ENCODE measurements at regions not wholly inside any gene's neighbourhood (a gene's known extent, or its start where the extent isn't known, plus 50 kb on each side); places are given as distances from the start of the nearest gene placed in this dataset.
"Not testable (repeated sequence)": the region's sequence is repeated elsewhere in the genome, so short reads cannot be mapped to it uniquely, and the experiment has no call there.

- DNase-seq, result no peak
Measured at GRCh38 chr4:27986476-27986875, 1125.8 kb downstream of the STIM2 start.

GRCh38 chr4:28001698-28002097 is 1141.1 kb downstream of the STIM2 start:
- DNase-seq, result no peak

- no peak for DNase-seq
Measured at GRCh38 chr4:28004520-28004919, 1143.9 kb downstream of the STIM2 start.

GRCh38 chr4:28006021-28006420 is 1145.4 kb downstream of the STIM2 start:
- no peak for DNase-seq

- no peak for DNase-seq
Measured at GRCh38 chr4:28007693-28008092, 1147.1 kb downstream of the STIM2 start.

GRCh38 chr4:28009541-28009940 is 1148.9 kb downstream of the STIM2 start:
- DNase-seq, result no peak

- DNase-seq, result no peak
Measured at GRCh38 chr4:28010577-28011240, 1150.1 kb downstream of the STIM2 start.

- DNase-seq, result no peak
Measured at GRCh38 chr4:28014469-28014868, 1153.8 kb downstream of the STIM2 start.

- DNase-seq, result no peak
Measured at GRCh38 chr4:28015996-28016395, 1155.4 kb downstream of the STIM2 start.

- not testable (repeated sequence) for DNase-seq
Measured at GRCh38 chr4:28038253-28038652, 1177.6 kb downstream of the STIM2 start.

- no peak for DNase-seq
Measured at GRCh38 chr4:28062562-28062961, 1201.9 kb downstream of the STIM2 start.

GRCh38 chr4:28073860-28074555 is 1213.4 kb downstream of the STIM2 start:
- no peak for DNase-seq

GRCh38 chr4:28075401-28075956 is 1214.8 kb downstream of the STIM2 start:
- DNase-seq, result no peak

GRCh38 chr4:28077203-28077602 is 1216.6 kb downstream of the STIM2 start:
- not testable (repeated sequence) for DNase-seq

- no peak for DNase-seq
Measured at GRCh38 chr4:28082686-28083390, 1222.2 kb downstream of the STIM2 start.

GRCh38 chr4:28092610-28093009 is 1232.0 kb downstream of the STIM2 start:
- DNase-seq, result no peak

- DNase-seq, result peak; percentile 16
Measured at GRCh38 chr4:28093071-28093470, 1232.4 kb downstream of the STIM2 start.

GRCh38 chr4:28101583-28101982 is 1240.9 kb downstream of the STIM2 start:
- no peak for DNase-seq

GRCh38 chr4:28105271-28105859 is 1244.7 kb downstream of the STIM2 start:
- no peak for DNase-seq

- DNase-seq, result no peak
Measured at GRCh38 chr4:28106155-28106554, 1245.5 kb downstream of the STIM2 start.

GRCh38 chr4:28109801-28110200 is 1249.2 kb downstream of the STIM2 start:
- DNase-seq, result no peak

GRCh38 chr4:28112691-28113335 is 1252.2 kb downstream of the STIM2 start:
- DNase-seq, result not testable (repeated sequence)

GRCh38 chr4:28113586-28113985 is 1252.9 kb downstream of the STIM2 start:
- not testable (repeated sequence) for DNase-seq
